Activated naive CD4-positive, alpha-beta T cell treated with anti-CD3 and anti-CD28 coated beads, Interleukin-2, amount 50 U/mL, for 72 hours (primary cell): ENCODE measurements at regions not wholly inside any gene's neighbourhood (a gene's known extent, or its start where the extent isn't known, plus 50 kb on each side); places are given as distances from the start of the nearest gene placed in this dataset.
"Not testable (repeated sequence)": the region's sequence is repeated elsewhere in the genome, so short reads cannot be mapped to it uniquely, and the experiment has no call there.

ENCODE experiments used
- ATAC-seq, 2 donors: fragments of 150-1000 bp; cut with Tn5 transposase; 2 replicates each; pipeline ENCODE4 v1.10.0; 2021; ENCODE audit warnings: mild to moderate bottlenecking in 2 of 2, moderate library complexity in 2 of 2
- DNase-seq, 2 donors: peaks; one replicate each; pipeline ENCODE4 v3.0.0; 2021 to 2022; ENCODE audit warnings: low spot score in 2 of 2
- H3K27ac Mint-ChIP-seq, 2 donors: one replicate each; pipeline ENCODE4 v1.8.0; 2022; ENCODE audit warnings: mild to moderate bottlenecking in 2 of 2, mixed read lengths in 2 of 2
- H3K36me3 Mint-ChIP-seq, 2 donors: one replicate each; pipeline ENCODE4 v1.8.0; 2022; ENCODE audit warnings: mixed read lengths in 2 of 2
- H3K9me3 Mint-ChIP-seq, 2 donors: one replicate each; pipeline ENCODE4 v1.8.0; 2022; ENCODE audit warnings: mixed read lengths in 2 of 2

- DNase-seq = no peak
- Mint-ChIP-seq H3K9me3 (peaks cover 5 to 12% of the 10 kb centered on the region in 2 donors), H3K36me3 (peaks cover 0 to 4% of the 10 kb centered on the region in 2 donors), H3K27ac (no peak overlapping the region)
- no peak for ATAC-seq
Measured at GRCh38 chr16:61042737-61043136, 993.5 kb downstream of the CDH8 start.

DNA sequence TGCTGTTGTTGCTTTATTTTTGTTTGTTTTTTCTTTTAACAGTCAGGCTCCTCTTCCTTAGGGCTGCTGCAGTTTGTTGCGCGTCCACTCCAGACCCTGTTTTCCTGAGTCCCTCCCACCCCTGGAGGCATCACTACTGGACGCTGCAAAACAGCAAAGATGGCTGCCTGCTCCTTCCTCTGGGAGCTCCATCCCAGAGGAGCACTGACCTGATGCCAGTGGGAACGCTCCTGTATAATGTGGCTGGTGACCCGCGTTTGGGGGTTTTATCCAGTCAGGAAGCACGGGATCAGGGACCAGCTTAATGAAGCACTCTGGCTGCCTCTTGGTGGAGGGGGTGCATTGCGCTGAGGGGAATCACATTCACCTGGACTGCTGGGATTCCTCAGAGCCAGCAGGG lies 1005.6 kb downstream of the CDH8 start:
- ATAC-seq = no peak
- DNase-seq = no peak
- H3K9me3 Mint-ChIP-seq = peaks cover 13 to 14% of the 10 kb centered on the region in 2 donors
- no peak overlapping the region for H3K27ac Mint-ChIP-seq
- no peaks in the 10 kb centered on the region for H3K36me3 Mint-ChIP-seq

DNA sequence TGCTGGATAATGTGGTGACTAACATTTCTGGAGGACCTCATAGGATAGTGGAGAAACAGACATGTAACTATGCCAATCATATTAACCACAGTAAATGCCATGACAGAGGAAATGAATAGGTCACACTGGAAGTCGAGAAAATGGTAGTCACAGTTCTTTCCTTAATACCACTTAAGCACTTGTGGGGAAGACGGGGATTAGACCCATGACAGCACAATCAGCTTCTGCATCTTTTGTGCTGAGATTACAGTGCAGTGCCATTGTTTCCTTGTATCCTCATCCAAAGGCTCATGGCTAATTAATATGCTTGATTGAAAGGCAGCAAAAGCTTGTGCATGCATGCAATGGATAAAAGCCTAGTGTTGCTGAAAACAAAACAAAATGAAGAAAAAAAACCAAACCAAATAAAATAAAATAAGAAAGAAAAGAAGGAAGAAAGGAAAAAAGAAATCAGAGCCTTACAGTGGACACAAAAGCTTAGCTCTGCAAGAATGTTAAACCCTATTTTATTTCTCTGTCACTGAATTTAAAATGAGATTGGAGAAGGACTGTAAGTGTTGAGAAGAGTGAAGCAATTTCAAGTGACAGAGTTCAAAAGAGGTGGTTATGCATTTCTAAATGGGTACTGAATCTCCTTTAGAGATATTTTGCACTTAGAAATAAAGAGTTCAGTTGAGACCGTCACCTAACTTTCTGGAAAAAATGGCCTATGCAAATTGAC lies 1011.9 kb downstream of the CDH8 start:
- peaks cover 23 to 25% of the 10 kb centered on the region in 2 donors for H3K9me3 Mint-ChIP-seq
- H3K27ac Mint-ChIP-seq = no peak overlapping the region
- DNase-seq (no peak), ATAC-seq (no peak)
- peaks cover 0 to 5% of the 10 kb centered on the region in 2 donors for H3K36me3 Mint-ChIP-seq

- peaks cover 6 to 14% of the 10 kb centered on the region in 2 donors for H3K36me3 Mint-ChIP-seq
- ATAC-seq = no peak
- H3K9me3 Mint-ChIP-seq = peaks cover 28 to 34% of the 10 kb centered on the region in 2 donors
- no peak overlapping the region for H3K27ac Mint-ChIP-seq
- DNase-seq = no peak
Measured at GRCh38 chr16:61014869-61015268, 1021.4 kb downstream of the CDH8 start.

GRCh38 chr16:61007694-61008093 lies 1028.5 kb downstream of the CDH8 start:
- ATAC-seq (no peak), DNase-seq (no peak)
- Mint-ChIP-seq H3K9me3 (peaks cover 10% of the 10 kb centered on the region in 2 donors), H3K27ac (no peak overlapping the region), H3K36me3 (no peaks in the 10 kb centered on the region)

- no peak for DNase-seq
- Mint-ChIP-seq H3K36me3 (no peaks in the 10 kb centered on the region), H3K27ac (no peak overlapping the region), H3K9me3 (peaks cover 5% of the 10 kb centered on the region in 2 donors)
- ATAC-seq = no peak
Measured at GRCh38 chr16:61005952-61006351, 1030.3 kb downstream of the CDH8 start.

DNA sequence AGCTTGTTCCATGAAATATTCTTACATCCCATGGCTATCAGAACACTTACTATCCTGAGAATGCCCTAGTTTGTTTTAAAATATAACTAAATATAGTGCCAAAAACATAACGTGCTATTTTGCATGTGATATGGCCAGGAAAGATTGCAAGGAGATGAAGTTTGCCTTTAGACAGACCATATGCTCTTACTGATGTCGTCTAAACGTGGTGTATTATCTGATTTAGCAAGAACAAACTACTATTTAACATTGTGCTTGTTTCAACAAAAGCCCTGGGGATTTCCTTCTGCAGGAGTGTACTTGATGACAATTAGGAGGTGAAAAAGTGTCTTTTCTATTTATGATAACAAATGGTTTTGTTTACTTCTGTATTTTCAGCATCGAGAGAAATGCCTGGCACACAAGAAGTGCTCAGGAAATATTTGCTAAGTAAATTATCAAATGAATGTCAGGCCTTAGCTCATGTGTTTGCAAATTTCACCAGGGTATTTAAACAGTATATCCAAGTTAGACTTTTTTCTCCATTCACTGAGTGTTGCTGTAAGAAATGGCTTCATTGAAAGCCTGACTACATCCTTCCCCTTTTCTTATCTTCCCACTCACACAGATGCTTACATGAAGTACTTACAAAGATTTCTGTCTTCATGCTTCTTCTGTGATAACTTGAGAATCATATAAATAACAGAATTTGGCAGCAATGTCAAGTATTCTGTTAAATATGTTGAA lies 1033.6 kb downstream of the CDH8 start:
- Mint-ChIP-seq H3K36me3 (no peaks in the 10 kb centered on the region), H3K9me3 (peaks cover 0 to 5% of the 10 kb centered on the region in 2 donors), H3K27ac (no peak overlapping the region)
- DNase-seq = no peak
- ATAC-seq = no peak

GRCh38 chr16:60991886-60992285 lies 1044.4 kb downstream of the CDH8 start:
- no peak overlapping the region for H3K27ac Mint-ChIP-seq

DNA sequence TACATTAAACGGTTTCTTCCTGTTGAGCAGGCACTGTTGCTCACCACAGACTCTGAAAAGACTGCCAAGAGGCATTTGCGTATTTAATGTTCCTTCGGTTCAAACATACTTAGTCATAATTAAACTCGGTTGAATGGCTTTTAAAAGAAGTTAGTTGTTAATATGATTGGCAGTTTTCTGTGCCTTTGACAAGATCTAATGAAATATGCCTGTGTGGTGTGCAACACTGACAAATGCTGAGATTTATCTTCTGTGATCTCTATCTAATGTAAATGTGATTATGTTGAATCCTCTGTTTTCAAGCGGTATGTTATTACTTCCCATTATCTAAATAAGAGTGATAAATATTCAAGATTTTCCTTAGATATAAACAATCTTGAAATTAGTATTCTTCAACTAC lies 1046.6 kb downstream of the CDH8 start:
- ATAC-seq (no peak), DNase-seq (no peak)
- Mint-ChIP-seq H3K27ac (no peak overlapping the region), H3K9me3 (peaks cover 10 to 26% of the 10 kb centered on the region in 2 donors), H3K36me3 (peaks cover 0 to 4% of the 10 kb centered on the region in 2 donors)

More at GRCh38 chr16:60991886-60992285, 1044.4 kb downstream of the CDH8 start:
- ATAC-seq = no peak
- DNase-seq = no peak
- H3K36me3 Mint-ChIP-seq = peaks cover 0 to 4% of the 10 kb centered on the region in 2 donors
- H3K9me3 Mint-ChIP-seq = peaks cover 10 to 26% of the 10 kb centered on the region in 2 donors

- DNase-seq (no peak), ATAC-seq (no peak)
- Mint-ChIP-seq H3K36me3 (peaks cover 0 to 8% of the 10 kb centered on the region in 2 donors), H3K9me3 (peaks cover 19 to 27% of the 10 kb centered on the region in 2 donors), H3K27ac (no peak overlapping the region)
Measured at GRCh38 chr16:60979119-60979518, 1057.1 kb downstream of the CDH8 start.

DNA sequence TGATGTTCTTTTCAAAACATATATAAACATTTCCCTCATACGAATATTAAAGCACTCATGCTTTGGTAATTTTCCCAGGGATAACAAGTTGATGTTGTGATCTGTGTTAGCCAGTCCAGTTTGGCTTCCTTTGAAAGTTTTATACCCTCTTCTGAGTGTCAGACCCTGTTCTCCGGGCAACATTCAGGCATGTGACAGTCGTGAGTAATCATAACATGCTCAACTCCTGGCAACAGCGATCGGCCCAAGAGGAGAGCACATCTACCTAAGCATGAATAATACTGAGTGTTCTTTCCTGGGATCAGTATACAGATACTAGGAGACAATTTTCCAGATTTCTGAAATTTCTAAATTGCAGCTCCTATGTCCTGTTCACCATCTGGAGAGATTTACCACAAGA lies 1086.4 kb downstream of the CDH8 start:
- Mint-ChIP-seq H3K36me3 (peaks cover 4 to 9% of the 10 kb centered on the region in 2 donors), H3K9me3 (peaks cover 24 to 26% of the 10 kb centered on the region in 2 donors), H3K27ac (no peak overlapping the region)
- DNase-seq (no peak), ATAC-seq (no peak)

- Mint-ChIP-seq H3K36me3 (peaks cover 0 to 6% of the 10 kb centered on the region in 2 donors), H3K27ac (no peak overlapping the region), H3K9me3 (peaks cover 5 to 11% of the 10 kb centered on the region in 2 donors)
- no peak for ATAC-seq
- DNase-seq = no peak
Measured at GRCh38 chr16:60945225-60945624, 1091.0 kb downstream of the CDH8 start.

- peaks cover 19 to 31% of the 10 kb centered on the region in 2 donors for H3K9me3 Mint-ChIP-seq
- not testable (repeated sequence) for DNase-seq, H3K36me3 Mint-ChIP-seq, ATAC-seq, H3K27ac Mint-ChIP-seq
Measured at GRCh38 chr16:60936189-60936588, 1100.0 kb downstream of the CDH8 start.

- Mint-ChIP-seq H3K27ac (no peak overlapping the region), H3K36me3 (no peaks in the 10 kb centered on the region), H3K9me3 (peaks cover 15 to 22% of the 10 kb centered on the region in 2 donors)
- no peak for DNase-seq
- no peak for ATAC-seq
Measured at GRCh38 chr16:60932600-60932999, 1103.6 kb downstream of the CDH8 start.

- H3K36me3 Mint-ChIP-seq = peaks cover 0 to 5% of the 10 kb centered on the region in 2 donors
- ATAC-seq (no peak), DNase-seq (no peak)
- peaks cover 9 to 19% of the 10 kb centered on the region in 2 donors for H3K9me3 Mint-ChIP-seq
- no peak overlapping the region for H3K27ac Mint-ChIP-seq
Measured at GRCh38 chr16:60930291-60930690, 1105.9 kb downstream of the CDH8 start.

GRCh38 chr16:60922920-60923319 lies 1113.3 kb downstream of the CDH8 start:
- ATAC-seq (no peak), DNase-seq (no peak)
- no peak overlapping the region for H3K27ac Mint-ChIP-seq

DNA sequence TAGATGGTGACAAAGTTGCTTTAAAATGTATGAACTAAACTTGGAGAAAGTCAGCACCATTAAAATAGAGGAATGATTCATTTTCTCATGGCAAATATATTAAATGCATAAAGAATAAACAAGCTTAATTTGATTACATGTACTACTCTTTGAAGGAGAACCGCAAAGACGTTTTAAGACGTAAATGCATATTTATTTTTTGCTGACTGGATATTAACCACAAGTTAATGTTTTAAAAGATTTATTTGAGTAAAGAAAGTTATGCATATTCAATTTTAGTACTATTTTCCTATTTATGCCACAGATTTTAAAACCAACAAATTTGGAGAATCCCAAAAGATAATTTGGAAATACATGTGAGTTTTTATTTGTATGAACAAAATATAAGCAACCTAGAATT lies 1121.9 kb downstream of the CDH8 start:
- ATAC-seq (no peak), DNase-seq (no peak)
- peaks cover 17 to 21% of the 10 kb centered on the region in 2 donors for H3K9me3 Mint-ChIP-seq
- H3K36me3 Mint-ChIP-seq = peaks cover 0 to 3% of the 10 kb centered on the region in 2 donors
- no peak overlapping the region for H3K27ac Mint-ChIP-seq

More at GRCh38 chr16:60922920-60923319, 1113.3 kb downstream of the CDH8 start:
- Mint-ChIP-seq H3K36me3 (peaks cover 0 to 5% of the 10 kb centered on the region in 2 donors), H3K9me3 (peaks cover 11 to 18% of the 10 kb centered on the region in 2 donors)
